Daoy (cell line): ENCODE measurements at regions not wholly inside any gene's neighbourhood (a gene's known extent, or its start where the extent isn't known, plus 50 kb on each side); places are given as distances from the start of the nearest gene placed in this dataset.
"Not testable (repeated sequence)": the region's sequence is repeated elsewhere in the genome, so short reads cannot be mapped to it uniquely, and the experiment has no call there.

Experiments used
- DNase-seq: peaks from one replicate; pipeline ENCODE4 v3.0.0-alpha.2; 2015; ENCODE audit warnings: low read depth

DNA sequence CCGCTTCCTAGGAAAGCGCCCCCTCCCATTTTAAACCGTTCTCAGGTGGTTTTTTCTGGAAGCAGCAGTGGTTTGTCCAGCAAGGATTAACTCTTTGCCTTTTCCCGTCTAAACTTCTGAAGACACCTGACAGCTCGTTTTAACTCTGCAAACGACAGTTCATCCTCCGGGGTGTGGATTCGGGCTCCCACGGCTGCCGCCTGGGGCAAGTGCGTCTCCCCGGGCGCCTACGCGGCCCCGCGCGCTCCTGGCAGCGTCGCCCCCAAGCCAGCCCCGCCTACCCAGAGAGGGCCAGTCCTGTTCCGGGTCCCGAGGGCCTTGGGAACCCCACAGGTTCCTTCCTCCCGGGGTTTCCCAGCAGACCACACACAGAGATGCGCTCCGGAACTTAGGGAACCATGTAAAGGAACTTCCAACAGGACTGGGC, 54.4 kb downstream of the PRR18 start:
- peak; percentile 52 for DNase-seq

DNA sequence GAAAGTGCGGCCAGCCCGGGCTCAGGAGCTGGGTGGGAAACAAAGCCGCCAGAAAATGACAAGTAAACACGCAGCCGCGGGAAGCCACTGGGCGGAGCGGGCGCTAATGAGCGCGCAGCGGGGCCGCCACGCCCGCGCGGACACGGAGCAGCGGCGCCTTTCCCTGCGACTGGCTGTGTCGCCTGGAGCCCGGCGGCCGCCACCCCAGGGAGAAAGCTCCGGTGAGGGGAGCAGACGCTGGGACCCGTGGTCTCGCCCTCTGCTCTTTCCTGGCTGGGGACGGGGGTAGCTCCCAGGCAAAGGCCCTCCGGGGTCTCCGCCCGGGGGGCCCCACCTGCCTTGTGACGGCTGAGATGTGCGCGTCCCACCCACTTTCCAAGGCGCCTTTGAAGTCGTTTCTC, 54.9 kb downstream of the PRR18 start:
- DNase-seq, result peak; percentile 38

DNA sequence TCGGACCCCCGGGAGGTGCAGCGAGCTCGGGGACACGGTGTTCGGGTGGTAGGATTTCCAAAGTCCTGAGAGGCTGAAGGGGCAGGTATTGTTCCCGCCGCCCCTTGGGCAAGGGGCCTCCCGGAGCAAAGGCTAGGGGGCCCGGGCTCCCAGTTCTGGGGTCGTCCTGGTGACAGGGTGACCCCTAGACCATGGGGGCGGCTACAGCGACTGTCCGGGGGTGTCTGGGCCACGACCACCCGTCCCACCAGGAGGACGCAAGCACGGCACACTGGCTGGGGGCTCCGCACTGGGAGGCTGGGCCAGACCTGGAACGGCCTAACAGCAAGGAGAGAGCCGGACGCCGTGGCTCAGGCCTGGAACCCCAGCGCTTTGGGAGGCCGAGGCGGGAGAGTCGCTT, 55.6 kb downstream of the PRR18 start:
- no peak for DNase-seq

DNA sequence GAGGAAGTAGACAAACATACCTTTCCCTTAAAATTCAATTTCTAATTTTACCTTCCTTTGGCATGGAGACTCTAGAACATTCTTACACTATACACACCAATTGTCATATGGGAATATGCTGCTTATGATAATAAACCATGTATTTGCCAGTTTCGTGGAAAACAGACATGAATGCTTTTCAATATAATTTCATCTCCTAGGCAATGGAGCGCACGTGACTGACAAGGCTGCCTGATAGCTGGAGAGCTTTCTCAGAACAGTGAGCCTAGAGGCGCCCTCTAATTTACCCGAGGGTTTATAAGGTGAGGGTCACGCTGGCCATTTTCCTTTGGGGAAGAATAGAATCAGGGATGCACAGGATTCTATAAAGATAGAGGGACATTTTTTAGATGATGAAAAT, 56.5 kb downstream of the PRR18 start:
- DNase-seq, result no peak

DNA sequence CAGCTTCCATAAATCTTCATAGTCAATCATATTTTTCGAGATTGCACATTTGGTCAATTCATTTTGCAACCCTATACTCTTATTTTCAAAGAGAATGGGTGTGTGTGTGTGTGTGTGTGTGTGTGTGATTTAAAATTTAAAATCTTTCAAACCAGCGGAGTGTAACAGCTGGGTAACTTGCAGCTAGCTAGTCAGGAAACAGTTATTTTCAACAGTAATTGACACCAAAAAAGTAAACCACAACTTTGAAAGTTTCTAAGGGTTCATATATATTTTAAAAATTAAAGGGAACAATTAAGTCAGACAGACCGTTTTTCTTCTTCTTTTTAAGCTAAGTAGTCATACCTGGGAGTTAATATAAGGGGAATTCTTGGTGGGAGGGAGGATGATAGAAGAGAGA, 57.0 kb downstream of the PRR18 start:
- no peak for DNase-seq

DNA sequence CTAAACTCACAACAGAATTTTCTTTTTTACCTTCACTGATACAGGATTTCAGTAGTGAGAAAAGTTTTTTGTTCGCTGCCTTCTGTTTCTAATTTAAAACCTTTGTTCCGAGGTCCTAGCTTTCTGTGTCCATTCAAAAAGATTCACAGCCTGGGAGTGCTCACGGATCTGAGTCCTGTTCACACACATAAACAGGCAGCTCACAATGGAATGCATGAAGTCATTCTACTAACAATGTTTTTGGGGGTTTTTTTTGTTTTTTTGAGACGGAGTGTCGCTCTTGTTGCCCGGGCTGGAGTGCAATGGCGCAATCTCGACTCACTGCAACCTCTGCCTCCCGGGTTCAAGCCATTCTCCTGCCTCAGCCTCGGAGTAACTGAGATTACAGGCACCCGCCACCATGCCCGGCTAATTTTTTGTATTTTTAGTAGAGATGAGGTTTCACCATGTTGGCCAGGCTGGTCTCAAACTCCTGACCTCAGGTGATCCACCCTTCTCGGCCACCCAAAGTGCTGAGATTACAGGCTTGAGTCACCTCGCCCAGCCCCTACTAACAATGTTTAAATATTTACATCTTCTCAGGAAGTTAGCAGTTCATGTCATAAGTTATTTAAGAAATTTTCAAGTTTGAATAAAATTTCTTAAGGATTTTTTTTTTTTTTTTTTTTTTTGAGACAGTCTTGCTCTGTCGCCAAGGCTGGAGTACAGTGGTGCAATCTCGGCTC, 59.0 kb downstream of the PRR18 start:
- DNase-seq, result not testable (repeated sequence)

DNA sequence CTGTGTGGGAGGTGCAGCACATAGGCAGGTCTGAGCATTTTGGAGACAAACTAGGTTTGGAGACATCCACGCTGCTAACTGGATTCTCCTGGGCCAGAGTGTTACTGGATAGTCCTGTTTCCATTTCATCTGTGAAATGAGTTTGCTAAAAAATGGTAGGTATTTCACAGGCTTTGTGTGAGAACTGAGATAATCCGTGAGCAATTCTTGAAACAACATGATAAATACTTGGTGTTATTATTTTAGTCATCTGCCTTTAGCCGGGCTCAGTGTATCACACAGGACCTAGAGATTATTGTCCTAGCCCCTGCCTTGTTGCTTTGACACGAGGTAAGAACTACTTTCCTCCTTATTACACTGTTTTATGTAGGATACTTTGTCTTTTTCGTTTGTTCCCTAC, 63.0 kb downstream of the PRR18 start:
- no peak for DNase-seq

DNA sequence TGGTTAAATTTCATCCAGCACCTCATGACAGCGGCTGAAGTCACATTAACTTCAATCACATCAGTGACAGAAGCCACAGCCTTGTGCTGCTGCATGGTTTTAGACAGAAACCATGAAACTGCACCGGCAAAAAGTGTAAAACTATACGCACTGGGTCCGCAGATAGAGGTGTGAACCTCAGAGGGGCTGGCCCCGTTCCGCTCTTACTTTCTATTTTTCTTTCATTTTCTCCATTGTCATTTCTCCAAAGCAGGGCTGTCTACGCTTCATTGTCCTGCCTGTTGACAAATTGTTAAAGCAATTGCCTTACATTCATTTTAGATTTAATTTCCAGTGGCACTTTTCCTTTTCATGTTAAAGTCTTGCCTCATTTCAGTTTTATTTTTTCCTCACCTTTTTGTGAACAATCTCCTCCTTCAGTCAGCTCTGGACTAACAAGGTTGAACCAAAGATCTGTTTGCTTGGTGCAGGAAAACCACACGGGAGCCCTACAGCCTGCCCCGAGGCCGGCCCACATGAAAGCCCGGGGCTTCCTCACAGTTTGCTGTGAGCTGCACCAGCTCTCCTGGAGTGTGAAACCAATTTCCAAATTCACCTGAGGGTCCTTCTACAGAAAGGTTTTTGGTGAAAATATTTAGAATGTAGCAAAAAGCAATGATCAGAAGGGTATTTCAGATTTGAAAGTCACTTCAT, 63.7 kb downstream of the PRR18 start:
- no peak for DNase-seq

DNA sequence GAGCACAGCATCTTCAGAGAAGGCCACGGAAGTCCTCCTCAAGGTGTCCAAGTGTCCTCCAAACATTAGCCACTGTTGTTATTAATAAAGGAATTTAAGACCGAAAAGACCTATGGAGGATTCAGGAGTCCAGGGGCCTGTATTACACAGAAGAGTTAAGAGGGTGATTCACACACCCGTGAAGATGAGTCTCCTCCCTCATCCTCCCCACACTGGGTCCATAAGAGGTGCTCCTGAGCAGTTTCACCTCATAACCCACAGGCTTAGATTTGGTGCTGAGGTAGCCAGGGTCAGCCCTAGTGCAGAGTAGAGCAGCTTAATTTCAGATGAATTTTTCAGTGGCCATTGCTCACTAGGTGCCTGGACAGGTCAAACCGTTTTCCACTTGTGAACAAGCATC, 65.3 kb downstream of the PRR18 start:
- no peak for DNase-seq

DNA sequence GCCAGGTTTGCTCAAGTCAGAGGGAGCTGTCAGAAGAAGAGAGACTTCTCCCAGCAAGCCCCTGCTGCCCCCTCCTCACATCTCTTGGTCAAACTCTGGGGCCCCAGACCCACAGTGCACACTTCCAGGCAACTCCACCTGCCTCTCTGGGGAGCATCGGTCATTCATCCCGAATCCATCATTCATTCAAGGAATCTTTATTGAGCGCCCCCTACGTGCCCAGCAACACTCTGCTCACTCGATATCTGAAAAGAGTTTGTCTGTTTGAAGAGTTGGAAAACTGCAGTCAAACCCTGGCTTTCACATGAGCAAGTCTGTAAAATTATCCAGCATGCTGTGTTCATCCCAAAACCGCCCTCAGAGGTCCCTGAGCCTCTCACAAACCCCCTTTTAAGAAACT, 66.2 kb downstream of the PRR18 start:
- DNase-seq, result no peak

DNA sequence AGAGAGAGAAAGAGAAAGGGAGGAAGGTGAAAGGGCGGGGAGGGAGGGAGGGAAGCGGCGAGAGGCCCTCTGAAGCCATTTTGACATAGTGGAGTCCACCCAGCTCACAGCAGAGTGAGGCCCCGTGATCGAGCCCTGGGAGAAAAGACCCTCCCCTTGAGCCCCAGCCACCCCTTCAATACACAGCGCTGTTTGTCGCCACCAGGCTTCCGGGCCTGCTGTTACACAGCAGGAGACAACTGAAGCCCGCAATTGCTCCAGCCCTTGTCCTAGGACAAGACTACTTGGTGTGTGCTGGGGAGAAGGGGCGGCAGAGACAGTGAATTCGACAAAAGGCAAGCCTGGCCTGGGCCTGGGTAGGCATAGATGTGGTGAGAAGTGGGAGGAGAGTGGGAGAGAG, 67.3 kb downstream of the PRR18 start:
- DNase-seq, result no peak

DNA sequence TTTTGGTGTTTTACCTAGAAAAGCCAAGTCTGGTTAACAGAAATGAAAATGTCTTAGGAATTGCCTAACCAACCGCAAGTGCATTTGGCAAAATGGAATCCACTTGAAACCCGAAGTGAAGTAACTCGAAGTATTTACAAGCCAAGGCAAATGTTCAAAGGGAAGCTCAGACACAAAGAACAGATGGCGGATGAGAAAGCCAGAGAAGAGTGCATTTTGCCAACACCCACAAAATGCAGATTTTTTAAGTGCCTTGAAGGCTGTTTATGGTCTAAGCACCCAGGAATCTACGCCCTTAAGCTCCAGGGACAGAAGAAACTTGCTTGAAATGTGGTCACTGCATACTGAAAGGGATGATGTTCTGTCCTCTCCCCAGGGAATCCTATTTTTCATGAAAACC, 70.0 kb upstream of the TBXT start:
- no peak for DNase-seq

DNA sequence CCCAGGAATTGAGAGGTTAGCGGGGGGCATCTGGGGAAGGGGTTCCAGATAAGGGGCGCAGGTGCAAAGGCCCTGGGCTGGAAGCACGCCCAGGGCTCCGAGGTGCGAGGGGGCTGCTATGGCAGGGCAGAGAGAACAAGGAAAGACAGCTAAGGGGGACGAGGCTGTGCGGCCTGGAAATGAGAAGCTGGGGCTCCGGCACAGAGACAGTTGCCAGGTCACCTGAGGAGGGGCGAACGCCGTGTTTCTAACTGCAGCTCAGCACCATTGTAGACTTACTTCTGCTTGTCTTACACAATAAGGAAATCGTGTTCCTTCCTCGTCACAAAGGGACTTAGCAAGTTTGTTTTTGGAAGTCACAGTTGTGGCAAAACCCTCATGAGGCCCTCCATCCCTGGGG, 68.9 kb upstream of the TBXT start:
- DNase-seq, result no peak

DNA sequence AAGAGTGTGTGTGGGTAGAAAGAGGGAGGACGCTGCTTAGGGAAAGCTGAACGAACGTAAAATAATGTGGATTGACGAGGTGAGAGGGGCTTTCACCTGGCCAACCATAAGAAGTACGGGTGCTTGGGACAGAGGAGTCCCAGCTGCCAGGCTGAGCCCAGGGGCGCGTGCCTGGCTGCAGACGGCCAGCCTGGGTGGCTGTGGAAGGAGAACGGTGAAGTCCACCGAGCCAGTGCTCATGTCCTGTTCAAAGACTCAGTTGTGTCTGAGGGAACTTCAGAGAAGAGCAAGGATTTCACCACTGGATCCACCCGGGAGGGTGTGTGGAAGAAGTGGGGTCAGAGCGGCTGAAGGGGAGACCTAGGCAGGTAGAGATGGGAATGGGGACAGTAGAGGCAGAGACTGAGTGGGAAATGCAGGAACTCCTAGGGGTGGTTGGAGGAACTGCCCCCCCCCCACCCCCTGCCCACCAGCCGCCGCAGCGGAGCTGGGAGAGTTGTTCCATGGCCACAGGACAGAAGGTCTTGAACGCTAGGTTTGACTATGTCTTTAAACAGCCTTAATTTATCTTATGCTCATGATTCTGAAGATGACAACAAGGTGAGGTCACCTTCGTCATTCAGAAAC, 68.1 kb upstream of the TBXT start:
- DNase-seq, result no peak

DNA sequence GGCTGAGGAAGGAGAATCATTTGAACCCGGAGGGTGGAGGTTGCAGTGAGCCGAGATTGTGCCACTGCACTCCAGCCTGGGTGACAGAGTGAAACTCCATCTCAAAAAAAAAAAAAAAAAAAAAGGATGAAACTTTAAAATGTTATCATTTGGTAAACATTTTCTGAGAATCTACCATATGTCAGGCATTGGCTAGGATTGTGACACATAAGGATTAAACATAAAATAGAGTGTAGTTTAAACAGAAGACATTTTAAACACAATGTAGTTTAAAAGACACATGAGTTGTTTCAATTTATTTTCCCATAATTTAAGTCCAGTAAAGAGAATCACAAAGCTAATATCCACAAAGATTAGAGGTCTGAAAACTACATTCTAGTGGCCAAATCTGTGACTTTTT, 63.5 kb upstream of the TBXT start:
- DNase-seq, result not testable (repeated sequence)

DNA sequence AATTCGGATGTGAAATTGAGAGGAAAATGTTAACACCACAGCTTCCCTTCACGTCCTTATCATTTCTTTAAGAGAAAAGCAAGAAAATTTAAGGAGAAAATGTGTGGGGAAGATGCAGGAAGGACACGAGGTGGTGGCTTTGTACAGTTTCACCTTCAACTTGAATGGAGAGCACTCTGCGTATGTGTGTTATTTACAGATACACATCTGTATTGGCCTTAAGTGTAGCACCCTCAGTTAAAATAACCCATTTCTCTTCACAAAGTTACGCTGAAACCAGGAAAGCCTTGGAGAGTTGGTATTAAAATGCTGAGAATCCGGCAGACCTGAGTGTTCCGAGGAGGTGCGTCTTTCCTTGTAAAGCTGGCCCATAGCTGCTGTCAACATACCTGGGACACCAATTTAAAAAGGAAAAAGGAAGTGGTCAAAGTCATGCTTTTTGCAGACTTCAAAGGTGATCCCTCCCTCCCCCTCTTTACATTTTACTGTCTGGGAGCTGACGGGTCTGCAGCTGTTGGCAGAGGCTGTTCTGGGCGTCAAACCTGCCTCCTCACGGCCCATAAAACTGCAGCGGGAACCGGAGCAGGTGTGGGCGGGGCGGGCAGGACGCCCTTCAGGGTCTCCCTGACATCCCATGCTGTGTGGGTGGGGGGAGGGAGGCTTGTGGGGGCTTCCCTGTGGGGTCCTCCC, 61.3 kb upstream of the TBXT start:
- DNase-seq, result no peak

DNA sequence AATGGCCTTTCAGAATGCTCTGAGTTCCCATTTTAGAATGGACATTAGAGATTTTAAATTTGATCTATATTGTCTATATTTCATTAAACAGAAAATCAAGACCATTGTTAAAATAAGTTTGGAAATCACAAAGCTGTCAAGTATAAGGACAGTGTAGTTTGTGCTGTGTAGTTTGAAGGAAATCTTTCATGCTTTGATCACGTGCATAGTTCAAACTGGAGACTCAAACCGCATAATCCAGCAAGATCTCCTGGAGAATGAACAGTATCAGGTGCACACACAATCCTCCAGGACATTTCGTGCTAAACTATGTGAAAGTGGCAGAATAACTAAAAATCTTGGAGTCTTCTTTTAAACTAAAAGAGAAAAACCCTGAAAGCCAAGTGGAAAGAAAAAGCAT, 60.8 kb upstream of the TBXT start:
- DNase-seq, result no peak

DNA sequence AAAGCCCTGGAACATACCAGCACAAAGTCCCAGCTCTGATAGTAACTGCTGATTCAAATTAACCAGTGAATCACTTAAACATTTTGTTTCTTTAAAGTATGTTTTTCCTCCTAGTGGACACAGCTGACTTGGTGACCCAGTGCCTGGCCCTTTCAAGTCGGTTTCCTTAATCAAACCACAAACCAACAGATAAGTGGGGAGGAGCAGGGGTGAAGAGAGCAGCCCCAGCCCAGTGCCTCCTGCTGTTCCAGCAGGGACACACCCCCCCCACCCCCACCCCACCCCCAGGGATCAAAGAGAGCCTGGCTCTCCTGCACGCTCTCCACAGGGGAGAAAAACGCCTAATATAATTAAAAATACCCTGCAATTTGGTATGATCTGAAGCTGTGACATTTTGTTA, 55.4 kb upstream of the TBXT start:
- no peak for DNase-seq

DNA sequence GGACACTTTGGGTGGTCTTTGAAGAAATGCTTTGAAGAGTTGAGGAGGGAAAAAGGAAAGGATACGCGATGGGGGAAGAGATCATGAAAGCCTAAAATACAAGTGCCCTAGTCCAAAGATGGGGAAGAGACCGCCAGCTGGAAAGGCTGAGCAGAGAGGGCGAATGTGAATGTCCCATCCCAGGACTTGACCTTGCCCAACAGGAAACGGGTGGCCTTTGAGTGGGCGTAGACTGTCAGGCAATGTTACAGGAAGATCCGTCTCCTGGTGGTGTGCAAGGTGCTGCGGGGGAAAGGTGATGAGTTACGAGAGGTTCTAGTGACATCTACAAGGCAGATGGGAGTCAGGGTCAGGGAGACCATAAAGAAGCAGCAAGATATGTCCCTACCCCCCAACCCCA, 55.0 kb upstream of the TBXT start:
- no peak for DNase-seq

DNA sequence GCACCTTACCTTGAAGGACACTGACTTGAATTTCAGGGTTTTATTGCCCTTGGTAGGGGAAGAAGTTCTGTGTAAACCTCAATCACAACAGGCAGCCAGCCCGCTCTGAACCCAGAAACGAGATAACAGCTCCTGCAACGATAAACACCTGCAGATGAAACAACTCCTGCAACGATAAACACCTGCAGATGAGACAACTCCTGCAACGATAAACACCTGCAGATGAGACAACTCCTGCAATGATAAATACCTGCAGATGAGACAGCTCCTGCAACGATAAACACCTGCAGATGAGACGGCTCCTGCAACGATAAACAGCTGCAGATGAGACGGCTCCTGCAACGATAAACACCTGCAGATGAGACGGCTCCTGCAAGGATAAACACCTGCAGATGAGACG, 54.0 kb upstream of the TBXT start:
- no peak for DNase-seq

DNA sequence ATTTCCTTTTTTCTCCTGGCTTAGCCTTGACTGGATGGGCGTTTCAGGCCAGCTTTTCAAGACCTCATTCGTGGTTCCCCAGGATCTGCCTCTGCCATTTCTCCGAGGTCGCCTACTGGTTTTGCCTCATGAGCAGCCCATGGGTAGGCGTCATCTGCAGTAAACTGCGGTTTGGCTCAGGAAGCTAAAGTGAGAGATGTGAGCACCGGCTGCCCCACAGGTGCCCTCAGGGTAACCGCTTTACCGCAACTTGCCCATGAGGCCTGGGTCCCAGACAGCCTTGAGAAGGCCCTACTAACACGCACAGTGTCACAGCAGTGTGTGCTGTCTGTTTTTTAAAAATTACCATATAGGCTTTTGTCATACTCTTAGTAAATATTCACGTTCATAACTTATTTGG, 53.4 kb upstream of the TBXT start:
- DNase-seq, result no peak
